ENCODE measurements at regions not wholly inside any gene's neighbourhood (a gene's known extent, or its start where the extent isn't known, plus 50 kb on each side); places are given as distances from the start of the nearest gene placed in this dataset.

DNA sequence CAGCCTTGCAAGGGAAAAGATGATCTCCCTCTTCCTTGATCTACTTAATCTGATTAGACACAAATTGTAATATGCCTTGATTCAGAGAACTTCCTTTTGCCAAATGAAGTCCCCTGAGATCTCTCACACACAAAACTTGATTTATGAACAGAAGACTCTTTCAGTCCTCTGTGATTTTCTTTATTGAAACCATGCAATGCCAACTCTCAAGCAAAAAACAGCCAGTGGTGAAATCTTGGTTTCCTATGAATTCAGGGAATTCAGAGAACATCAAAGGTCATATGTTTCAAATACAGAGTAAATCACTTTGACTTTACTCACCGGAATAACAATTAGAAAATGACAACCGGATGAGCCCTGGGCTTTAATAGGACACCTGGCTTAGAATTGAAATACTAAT, 211.7 kb downstream of the ABHD5 start:
- no peak for DNase-seq

DNA sequence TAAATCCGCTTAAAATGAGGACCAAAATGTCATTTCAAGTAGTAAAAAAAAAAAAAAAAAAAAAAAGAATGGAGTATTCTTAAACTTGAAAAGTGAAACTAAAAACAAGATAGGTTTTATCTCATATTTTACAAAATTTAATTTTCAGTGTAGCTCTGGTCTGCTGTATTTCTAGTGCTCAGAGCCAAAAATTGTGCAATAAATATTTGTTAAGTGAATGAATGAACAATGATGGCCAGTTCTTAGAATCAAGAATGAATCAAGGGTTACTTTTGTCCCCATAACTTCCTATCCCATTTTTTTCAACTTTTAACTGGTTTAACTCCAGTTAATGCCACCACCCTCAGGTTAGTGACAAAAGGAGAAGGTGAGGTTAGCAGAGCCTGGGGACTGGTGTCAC, 214.4 kb downstream of the ABHD5 start:
- no peak for DNase-seq

- DNase-seq, result no peak
Observed at GRCh38 chr3:43906849-43907507, 216.2 kb downstream of the ABHD5 start.

DNA sequence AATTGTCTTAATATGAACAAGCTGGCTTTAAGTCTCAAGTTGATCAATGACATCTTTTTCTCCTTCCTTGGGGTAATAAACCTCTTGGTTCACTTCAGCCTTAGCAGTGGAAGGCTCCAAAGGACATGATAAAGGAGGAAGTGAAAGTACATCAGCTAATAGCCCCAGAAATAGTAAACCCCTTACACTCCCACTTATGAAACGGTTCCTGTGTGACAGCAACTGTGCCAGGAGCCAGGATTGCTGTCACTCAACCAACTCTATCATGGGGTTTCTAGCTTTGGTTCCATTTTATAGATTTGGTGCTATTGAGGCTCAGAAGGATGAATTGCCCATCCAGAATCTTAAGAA, 216.7 kb downstream of the ABHD5 start:
- DNase-seq, result no peak

DNA sequence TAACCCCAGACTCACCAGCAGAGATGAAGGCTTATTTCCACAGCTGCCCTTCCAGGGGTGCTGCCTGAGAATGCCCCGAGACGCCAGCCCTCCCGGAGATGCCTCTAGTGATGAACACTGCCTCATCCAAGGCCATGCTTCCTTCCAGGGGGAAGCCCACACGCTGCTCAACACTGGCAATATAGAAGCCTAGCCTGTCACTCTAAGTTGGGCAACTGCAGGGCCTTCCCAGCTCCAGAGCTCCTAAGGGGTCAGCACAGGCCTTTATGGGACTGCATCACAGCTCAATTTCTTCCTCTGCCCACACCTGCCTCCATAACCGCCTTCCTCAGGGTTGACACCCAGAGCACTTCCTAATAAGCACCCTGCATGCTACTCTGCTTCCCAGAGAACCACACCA, 217.7 kb downstream of the ABHD5 start:
- DNase-seq, result no peak

- DNase-seq, result no peak
Observed at GRCh38 chr3:43909149-43909548, 218.4 kb downstream of the ABHD5 start.

GRCh38 chr3:43910750-43911149, 220.0 kb downstream of the ABHD5 start:
- no peak for DNase-seq

DNA sequence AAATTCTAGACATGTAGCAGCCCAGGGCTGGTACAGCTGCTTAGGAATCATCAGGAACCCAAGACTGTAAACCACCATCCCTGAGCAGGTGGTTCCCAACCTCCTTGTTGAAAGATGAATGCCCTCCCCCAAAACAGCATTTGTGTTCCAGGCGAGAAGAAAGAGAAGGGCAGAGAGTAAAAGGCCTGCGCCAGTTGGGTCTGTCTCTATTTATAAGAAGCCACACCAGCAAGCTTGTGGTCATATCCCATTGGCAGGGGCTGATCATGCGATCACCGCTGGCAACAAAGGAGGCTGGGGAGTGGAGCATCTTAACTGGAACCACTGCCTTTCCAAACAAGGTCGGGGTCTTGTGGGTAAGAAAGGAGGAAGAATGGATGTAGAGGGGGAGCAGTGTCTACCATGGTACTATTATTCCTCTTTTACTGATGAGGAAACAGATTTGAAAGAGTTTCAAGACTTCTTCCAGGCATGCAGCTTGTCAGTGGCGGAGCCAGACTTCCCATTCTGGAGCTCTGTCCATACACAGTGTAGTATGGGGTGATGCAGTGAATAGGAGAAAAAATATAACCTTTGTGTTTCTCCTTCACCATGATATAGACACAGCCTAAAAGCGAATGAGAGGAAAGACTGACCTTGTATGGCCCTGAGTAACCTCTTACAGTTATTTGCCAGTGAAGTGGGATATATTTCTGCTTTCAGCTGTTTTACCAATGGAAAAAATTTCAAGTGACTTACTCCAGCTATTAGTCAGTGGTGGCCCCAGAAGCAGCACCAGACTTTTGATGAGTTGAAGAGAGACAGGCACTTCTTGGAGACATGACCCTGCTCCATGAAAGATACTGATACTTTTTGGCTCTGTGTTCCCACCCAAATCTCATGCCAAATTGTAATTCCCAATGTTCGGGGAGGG, 222.6 kb downstream of the ABHD5 start:
- DNase-seq, result no peak

GRCh38 chr3:43914269-43914668, 223.5 kb downstream of the ABHD5 start:
- no peak for DNase-seq

- no peak for DNase-seq
Observed at GRCh38 chr3:43915546-43915945, 224.8 kb downstream of the ABHD5 start.

DNA sequence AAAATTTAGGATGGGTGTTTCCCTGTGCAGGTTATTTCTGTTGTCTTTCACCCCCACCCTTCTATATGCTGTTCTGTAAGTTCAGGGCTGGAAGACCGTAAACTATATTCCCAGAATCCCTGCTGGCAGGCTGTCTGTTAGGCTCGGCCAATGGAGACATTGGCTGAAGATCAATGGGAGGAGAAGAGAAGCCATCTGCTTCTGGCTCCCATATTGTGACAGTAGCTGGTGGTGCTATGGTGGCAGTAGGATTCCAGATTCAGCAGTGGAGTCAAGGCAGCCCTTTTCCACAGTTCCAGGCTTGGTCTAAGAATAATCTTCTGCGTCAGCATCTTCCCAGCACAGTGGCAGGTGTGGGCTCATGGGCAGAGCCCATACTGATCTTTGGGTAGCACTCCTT, 226.6 kb downstream of the ABHD5 start:
- DNase-seq, result no peak

GRCh38 chr3:43919029-43919428, 228.3 kb downstream of the ABHD5 start:
- no peak for DNase-seq

GRCh38 chr3:43921056-43921648, 230.4 kb downstream of the ABHD5 start:
- DNase-seq, result no peak

DNA sequence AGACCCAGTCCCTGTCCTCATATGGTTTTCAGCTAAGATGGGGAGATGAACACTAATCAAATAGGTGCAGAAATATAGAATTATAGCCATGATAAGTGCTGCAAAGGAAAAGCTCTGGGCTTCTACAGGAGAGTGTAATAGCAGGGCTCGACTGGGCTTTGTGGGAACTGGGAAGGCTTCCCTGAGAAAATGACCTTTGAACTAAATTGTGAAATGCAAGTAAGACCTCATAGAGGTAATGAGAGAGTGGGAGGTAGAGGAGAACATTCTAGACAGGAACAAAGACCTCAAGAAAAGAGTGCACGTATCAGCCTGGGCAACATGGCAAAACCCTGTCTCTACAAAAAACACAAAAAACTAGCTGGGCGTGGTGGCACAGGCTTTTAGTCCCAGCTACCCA, 231.6 kb downstream of the ABHD5 start:
- no peak for DNase-seq

GRCh38 chr3:43923104-43923882, 232.6 kb downstream of the ABHD5 start:
- DNase-seq, result no peak

DNA sequence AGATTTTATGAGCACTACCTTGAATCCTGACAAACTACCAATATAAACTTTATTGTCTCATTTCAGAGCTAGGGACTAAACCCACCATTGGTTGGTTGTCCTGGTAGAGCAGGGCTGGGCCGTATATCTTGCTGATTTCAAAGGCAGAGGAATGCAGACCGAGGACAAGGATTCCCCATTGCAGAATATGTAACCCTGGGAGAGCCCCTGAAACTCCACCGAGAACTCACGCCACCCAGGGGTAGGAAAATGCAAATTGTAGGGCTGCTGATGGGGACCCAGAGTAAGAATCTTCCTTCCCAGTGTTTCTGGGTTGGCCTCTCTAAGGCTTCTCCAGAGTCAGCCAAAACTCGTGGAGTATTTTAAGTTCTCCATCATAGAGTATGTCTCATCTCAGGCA, 235.3 kb downstream of the ABHD5 start:
- DNase-seq, result no peak

DNA sequence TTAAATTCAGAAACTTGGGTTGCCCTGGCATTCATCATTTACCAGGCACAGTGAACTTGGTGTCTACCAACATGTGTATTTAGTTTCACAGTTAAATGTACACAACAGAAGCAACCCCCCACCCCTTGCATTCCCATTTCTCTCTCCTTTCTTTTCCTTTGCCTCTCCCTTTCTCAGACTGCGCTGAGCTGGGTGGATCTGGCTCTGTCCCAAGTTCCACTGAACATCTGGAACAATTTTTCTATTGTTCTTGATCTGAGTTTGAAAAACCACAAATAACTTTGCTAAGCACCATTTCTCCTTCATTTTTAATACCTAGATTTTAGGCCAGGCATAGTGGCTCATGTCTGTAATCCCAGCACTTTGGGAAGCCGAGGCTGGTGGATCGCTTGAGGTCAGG, 242.2 kb downstream of the ABHD5 start:
- no peak for DNase-seq

- DNase-seq, result no peak
Observed at GRCh38 chr3:43948013-43948412, 257.3 kb downstream of the ABHD5 start.

DNA sequence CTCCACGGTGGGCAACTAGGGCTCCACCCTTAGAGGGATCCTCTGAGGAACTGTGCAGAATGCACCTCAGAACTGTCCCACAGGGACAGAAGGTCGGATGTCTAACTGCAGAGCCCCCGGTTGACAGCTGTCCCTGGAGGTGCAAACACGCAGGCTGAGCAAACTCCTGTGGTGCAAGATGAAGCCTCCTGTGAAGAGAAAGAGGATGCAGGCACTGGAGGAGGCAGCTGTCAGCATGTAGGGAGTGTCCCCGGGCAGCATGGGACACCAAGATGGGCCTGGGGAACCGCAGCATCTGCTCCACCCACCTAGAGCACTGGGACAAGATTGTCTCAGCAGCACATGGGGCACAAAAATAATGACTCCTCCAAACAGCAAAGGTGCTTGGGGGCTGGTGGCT, 258.9 kb downstream of the ABHD5 start:
- DNase-seq, result no peak

- no peak for DNase-seq
Observed at GRCh38 chr3:43950775-43951174, 260.0 kb downstream of the ABHD5 start.

DNA sequence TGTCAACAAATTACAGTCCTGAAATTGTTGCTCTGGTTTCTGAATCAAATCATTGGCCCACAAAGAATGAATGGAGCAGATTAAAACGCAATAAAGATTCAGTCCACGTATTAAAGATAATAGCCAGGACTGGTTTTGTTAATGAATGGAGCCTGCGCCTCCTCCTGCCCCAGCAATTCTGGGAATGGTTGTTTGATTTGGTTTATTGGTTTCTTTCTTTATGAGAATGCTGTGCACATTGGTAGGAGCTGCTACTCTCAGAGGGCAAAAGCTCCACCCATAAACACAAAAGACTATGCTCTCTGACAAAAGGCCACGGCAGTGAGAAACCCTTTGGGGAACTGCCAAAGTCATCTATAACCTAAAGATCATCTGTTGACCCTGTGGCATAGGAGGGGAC, 261.1 kb downstream of the ABHD5 start:
- DNase-seq, result no peak

- DNase-seq, result no peak
Observed at GRCh38 chr3:43953380-43953779, 262.6 kb downstream of the ABHD5 start.

All from activated T-cell treated with anti-CD3 and anti-CD28 coated beads for 4 hours (primary cell).